Upper lobe of left lung (tissue), 6 donors: ENCODE measurements at regions not wholly inside any gene's neighbourhood (a gene's known extent, or its start where the extent isn't known, plus 50 kb on each side); places are given as distances from the start of the nearest gene placed in this dataset.

Experiments
- ATAC-seq, 2 donors: fragments of 200-7000 bp; cut with Tn5 transposase; one replicate each; pipeline ENCODE4 v1.9.1; 2022; ENCODE audit warnings: mild to moderate bottlenecking in 2 of 2, moderate library complexity in 2 of 2; ENCODE audit not compliant: low FRiP score in 2 of 2
- DNase-seq, 2 donors: peaks; one replicate each; pipeline ENCODE4 v3.0.0-alpha.2; 2019 to 2020
- H3K27ac ChIP-seq, 4 donors: fragments of 200-600 bp; sonication (generic); one replicate each; pipeline ENCODE4 v1.5.1; 2016 to 2019
- H3K27me3 ChIP-seq, 4 donors: fragments of 200-600 bp; sonication (generic); one replicate each; pipeline ENCODE4 v1.5.1; 2017 to 2019
- H3K36me3 ChIP-seq, 4 donors: fragments of 200-600 bp; sonication (generic); one replicate each; pipeline ENCODE4 v1.5.1; 2016 to 2019
- H3K4me1 ChIP-seq, 4 donors: fragments of 200-600 bp; sonication (generic); one replicate each; pipeline ENCODE4 v1.5.1; 2018 to 2019
- H3K4me3 ChIP-seq, 4 donors: fragments of 200-600 bp; sonication (generic); one replicate each; pipeline ENCODE4 v1.5.1; 2017 to 2019; ENCODE audit warnings: mild to moderate bottlenecking in 2 of 4, moderate library complexity in 1 of 4
- H3K9me3 ChIP-seq, 4 donors: fragments of 200-600 bp; sonication (generic); one replicate each; pipeline ENCODE4 v1.5.1; 2018 to 2019
- EP300 ChIP-seq, 4 donors: sonication (generic); formaldehyde crosslinking; IDR thresholded peaks; one replicate each; pipeline ENCODE4 v1.5.1; 2017; ENCODE audit warnings: antibody characterized with exemption in 4 of 4, control low read depth in 2 of 4
- POLR2A ChIP-seq, 4 donors: fragments of 450-650 bp; IDR thresholded peaks; one replicate each; pipeline ENCODE4 v1.5.1; 2016 to 2017; ENCODE audit warnings: antibody characterized with exemption in 4 of 4, mild to moderate bottlenecking in 2 of 4
- POLR2AphosphoS5 ChIP-seq, 2 donors: sonication (generic); formaldehyde crosslinking; IDR thresholded peaks; one replicate each; pipeline ENCODE4 v1.5.1; 2017; ENCODE audit warnings: antibody characterized with exemption in 2 of 2
- WGBS, 2 donors: methylation state at CpG; one replicate each; pipeline ENCODE4 v1.1.5; 2017 to 2018; 5-methylcytosine and 5-hydroxymethylcytosine counted together
- TF ChIP-seq, protein P1 (sequence below), 6 experiments: fragments of 450-650 bp in 4 of 6; fragments of 200-600 bp in 2 of 6; sonication (generic) in 2 of 6; IDR thresholded peaks; one replicate each; pipeline ENCODE4 v1.5.1; 2016 to 2019; ENCODE audit warnings: antibody characterized with exemption in 6 of 6
- donor health status: DM: no; HTN: no; CAD: no; lungs with moderate emphysema.
- donor health status: DM: no; HTN: yes; CAD: no; lungs with severe emphysema.

DNA sequence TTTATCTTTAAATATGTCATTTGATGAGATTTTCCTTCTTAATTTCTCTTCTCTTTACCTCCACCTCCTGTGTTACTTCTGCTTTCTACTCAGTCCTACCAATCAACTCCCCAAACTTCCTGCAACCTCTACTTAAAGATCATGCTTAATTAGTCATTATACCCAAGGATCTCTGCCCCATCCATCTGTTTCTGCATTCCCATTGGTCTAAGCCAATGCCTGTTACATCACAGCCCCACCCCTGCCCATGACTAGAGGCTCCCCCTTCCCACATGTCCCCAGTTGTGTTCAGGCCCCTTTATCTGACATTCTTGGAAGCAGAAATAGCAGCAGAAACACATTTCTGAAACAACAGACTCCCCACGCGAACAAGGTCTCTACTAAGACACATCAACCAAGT is 319.1 kb upstream of the NFE2L3 start:
- H3K9me3 ChIP-seq = no peaks in the 10 kb centered on the region
- no peaks in the 10 kb centered on the region for H3K4me1 ChIP-seq
- no peak overlapping the region for H3K27ac ChIP-seq
- no peaks in the 10 kb centered on the region for H3K36me3 ChIP-seq
- H3K27me3 ChIP-seq = no peaks in the 10 kb centered on the region
- no peak overlapping the region for H3K4me3 ChIP-seq
- 93% methylated on average over 2 of the region's 2 CpGs for WGBS, 2 donors
- TF ChIP-seq POLR2AphosphoS5 (IDR thresholded peaks at IDR 0.05) (no peak), POLR2A (IDR thresholded peaks at IDR 0.05) (no peak), EP300 (IDR thresholded peaks at IDR 0.05) (no peak)
- TF ChIP-seq, protein P1, sequence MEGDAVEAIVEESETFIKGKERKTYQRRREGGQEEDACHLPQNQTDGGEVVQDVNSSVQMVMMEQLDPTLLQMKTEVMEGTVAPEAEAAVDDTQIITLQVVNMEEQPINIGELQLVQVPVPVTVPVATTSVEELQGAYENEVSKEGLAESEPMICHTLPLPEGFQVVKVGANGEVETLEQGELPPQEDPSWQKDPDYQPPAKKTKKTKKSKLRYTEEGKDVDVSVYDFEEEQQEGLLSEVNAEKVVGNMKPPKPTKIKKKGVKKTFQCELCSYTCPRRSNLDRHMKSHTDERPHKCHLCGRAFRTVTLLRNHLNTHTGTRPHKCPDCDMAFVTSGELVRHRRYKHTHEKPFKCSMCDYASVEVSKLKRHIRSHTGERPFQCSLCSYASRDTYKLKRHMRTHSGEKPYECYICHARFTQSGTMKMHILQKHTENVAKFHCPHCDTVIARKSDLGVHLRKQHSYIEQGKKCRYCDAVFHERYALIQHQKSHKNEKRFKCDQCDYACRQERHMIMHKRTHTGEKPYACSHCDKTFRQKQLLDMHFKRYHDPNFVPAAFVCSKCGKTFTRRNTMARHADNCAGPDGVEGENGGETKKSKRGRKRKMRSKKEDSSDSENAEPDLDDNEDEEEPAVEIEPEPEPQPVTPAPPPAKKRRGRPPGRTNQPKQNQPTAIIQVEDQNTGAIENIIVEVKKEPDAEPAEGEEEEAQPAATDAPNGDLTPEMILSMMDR (IDR thresholded peaks at IDR 0.05) = no peak
- DNase-seq = no peak
- ATAC-seq = no peak

DNA sequence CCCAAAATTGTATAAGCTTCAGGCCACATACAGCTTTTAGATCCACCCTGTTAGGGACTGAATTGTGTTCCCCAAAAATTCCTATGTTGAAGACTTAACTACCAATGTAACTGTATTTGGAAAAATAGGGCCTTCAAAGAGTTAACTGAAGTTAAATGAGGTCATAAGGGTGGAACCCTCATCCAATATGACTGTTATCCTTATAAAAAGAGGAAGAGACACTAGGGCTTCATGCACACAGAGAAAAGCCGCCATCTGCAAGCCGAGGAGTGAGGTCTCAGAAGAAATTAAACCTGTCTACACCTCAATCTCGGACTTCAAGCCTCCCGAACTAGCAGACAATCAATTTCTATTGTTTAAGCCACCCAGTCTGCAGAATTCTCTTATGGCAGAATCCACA is 317.9 kb upstream of the NFE2L3 start:
- 91% methylated on average over 4 of the region's 4 CpGs for WGBS, 2 donors
- Histone ChIP-seq H3K27me3 (no peaks in the 10 kb centered on the region), H3K9me3 (no peaks in the 10 kb centered on the region), H3K27ac (no peak overlapping the region), H3K4me3 (no peak overlapping the region), H3K4me1 (no peaks in the 10 kb centered on the region), H3K36me3 (no peaks in the 10 kb centered on the region)
- DNase-seq (no peak), ATAC-seq (no peak)
- no peak for TF ChIP-seq POLR2AphosphoS5 (IDR thresholded peaks at IDR 0.05)

DNA sequence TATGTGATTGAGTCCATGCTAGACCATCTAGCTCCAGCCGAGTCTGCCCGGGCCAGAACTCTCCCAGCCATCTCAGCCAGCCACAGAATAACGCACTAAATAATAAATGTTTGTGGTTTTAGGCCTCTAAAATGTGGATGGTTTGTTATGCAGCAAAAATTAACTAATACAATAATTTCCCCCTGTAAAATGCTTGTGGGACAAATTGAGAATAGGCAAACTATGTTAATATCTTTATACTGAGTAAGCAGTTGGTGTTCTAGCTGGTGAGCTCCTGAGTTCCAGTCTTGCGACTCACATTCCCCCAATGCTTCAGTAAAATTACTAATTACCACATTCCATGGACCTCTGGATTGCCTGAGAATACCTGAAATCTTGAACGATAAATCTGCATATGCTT is 316.8 kb upstream of the NFE2L3 start:
- H3K27ac ChIP-seq = no peak overlapping the region
- no peak for ATAC-seq

DNA sequence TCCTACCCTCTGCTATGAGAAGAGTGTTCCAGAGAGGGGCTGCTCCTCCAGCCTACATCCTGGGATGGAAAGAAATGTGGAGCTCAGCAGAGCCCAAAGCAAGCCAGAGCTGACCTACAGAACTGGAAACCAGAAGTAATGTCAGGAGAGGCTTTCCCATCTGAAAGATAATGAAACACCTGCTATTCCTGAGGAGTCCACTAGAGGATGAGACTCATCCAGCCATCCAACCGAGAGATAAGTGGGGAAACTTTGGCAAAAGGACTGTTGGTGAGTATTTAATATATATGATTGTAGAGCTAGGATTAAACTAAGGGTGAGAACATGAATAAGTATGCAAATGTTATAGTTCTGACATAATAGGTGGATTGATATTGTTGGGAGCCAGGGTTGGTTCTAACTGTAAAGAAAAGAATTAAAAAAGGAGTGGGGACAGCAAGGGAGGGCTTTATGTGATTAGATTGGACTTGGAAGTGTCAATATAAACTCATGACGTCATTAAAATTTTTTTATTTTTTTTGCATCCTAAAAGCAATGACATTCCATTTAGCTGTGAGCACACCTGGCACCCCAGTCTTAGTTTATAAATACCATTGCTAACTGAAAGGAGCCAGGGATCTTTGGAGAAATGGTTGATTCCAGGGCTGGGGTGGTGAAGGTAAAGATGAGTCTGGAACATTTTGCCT is 312.8 kb upstream of the NFE2L3 start:
- Histone ChIP-seq H3K27me3 (no peaks in the 10 kb centered on the region), H3K36me3 (no peaks in the 10 kb centered on the region), H3K27ac (no peak overlapping the region), H3K4me3 (no peak overlapping the region), H3K9me3 (no peaks in the 10 kb centered on the region), H3K4me1 (no peaks in the 10 kb centered on the region)
- DNase-seq = no peak
- TF ChIP-seq EP300 (IDR thresholded peaks at IDR 0.05) (no peak), POLR2A (IDR thresholded peaks at IDR 0.05) (no peak), POLR2AphosphoS5 (IDR thresholded peaks at IDR 0.05) (no peak)
- TF ChIP-seq, protein P1 (IDR thresholded peaks at IDR 0.05) = peak in 1 of 6 experiments; percentile 5
- no peak for ATAC-seq
- WGBS, 2 donors = 84 to 87% methylated on average over 2 of the region's 2 CpGs

More for the DNA sequence above, 316.8 kb upstream of the NFE2L3 start:
- Histone ChIP-seq H3K9me3 (no peaks in the 10 kb centered on the region), H3K36me3 (no peaks in the 10 kb centered on the region), H3K4me3 (no peak overlapping the region), H3K4me1 (no peaks in the 10 kb centered on the region), H3K27me3 (no peaks in the 10 kb centered on the region)
- no peak for DNase-seq
- 97% methylated on average over 5 of the region's 5 CpGs for WGBS, 2 donors
- no peak for TF ChIP-seq POLR2AphosphoS5 (IDR thresholded peaks at IDR 0.05)
- no peak for TF ChIP-seq POLR2A (IDR thresholded peaks at IDR 0.05)
- TF ChIP-seq, protein P1 (IDR thresholded peaks at IDR 0.05) = no peak
- no peak for TF ChIP-seq EP300 (IDR thresholded peaks at IDR 0.05)

DNA sequence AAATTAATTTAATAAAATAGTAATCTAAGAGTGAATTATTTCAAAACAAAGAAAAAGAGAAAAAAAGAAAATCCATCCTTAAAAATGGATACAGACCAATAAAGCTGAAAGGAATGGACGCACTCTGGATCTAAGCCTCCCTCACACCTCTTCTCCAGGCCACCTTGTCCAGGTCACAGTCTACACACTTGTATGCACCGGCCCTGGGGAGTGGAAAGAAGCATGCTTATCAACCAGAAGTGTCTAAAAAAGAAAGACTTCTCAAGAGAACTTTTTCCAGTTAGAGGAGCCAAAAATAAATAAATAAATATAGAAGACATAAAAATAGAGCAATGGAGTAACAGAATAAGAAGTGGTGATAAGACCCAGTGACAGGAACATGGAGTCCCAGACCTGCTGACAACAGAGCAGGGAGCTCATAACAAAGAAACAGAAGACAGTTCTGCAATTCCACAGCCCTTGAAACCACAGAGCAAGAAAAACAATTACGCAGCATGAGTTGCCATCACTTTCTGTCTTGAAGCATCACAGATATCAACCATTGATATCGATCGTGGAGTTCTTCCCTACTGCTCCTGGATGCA is 311.7 kb upstream of the NFE2L3 start:
- Histone ChIP-seq H3K9me3 (no peaks in the 10 kb centered on the region), H3K4me3 (no peak overlapping the region), H3K27me3 (no peaks in the 10 kb centered on the region), H3K27ac (peak overlapping the region in 1 of 4 donors; percentile 36), H3K36me3 (no peaks in the 10 kb centered on the region), H3K4me1 (no peaks in the 10 kb centered on the region)
- no peak for ATAC-seq
- peak in 1 of 2 donors; percentile 24 for TF ChIP-seq POLR2AphosphoS5 (IDR thresholded peaks at IDR 0.05)
- TF ChIP-seq EP300 (IDR thresholded peaks at IDR 0.05) = peak in 2 of 4 donors; percentile 11 to 73
- no peak for TF ChIP-seq POLR2A (IDR thresholded peaks at IDR 0.05)
- TF ChIP-seq, protein P1 (IDR thresholded peaks at IDR 0.05) = no peak
- no peak for DNase-seq
- 90 to 91% methylated on average over 5 of the region's 5 CpGs for WGBS, 2 donors
